ENCODE measurements at regions not wholly inside any gene's neighbourhood (a gene's known extent, or its start where the extent isn't known, plus 50 kb on each side); places are given as distances from the start of the nearest gene placed in this dataset.

GRCh38 chr20:56783826-56784225, 154.7 kb downstream of the TFAP2C start:
- TF ChIP-seq EP300 (IDR thresholded peaks at IDR 0.05; ENCODE audit: low read depth), result no peak
- TF ChIP-seq POLR2A (IDR thresholded peaks at IDR 0.05), result no peak
- TF ChIP-seq CTCF (IDR thresholded peaks at IDR 0.05), result no peak
- no peak for TF ChIP-seq POLR2AphosphoS5 (IDR thresholded peaks at IDR 0.05)
- Histone ChIP-seq H3K27ac (no peak overlapping the region), H3K9me3 (no peaks in the 10 kb centered on the region), H3K36me3 (no peaks in the 10 kb centered on the region), H3K4me1 (peaks cover 0 to 14% (median 0%) of the 10 kb centered on the region in 4 donors), H3K27me3 (no peaks in the 10 kb centered on the region), H3K4me3 (no peak overlapping the region)
- in situ Hi-C loops (cut with MboI; ENCODE audit: low pct_ligation_motif_present in 1 of 4, low pct_unique_long_range_greater_than_20kb in 1 of 4, low sequenced_read_pairs in 3 of 4), result no loop called here
- 65 to 70% methylated on average over 4 of the region's 4 CpGs for WGBS, 2 donors (ENCODE audit: low coverage in 1 of 2)
- intact Hi-C loops (cut with DNase I; ENCODE audit: low total_unique reads), result no loop called here
- no peak for DNase-seq

GRCh38 chr20:56786503-56786902, 157.4 kb downstream of the TFAP2C start:
- H3K4me1 ChIP-seq, result peaks cover 0 to 10% (median 0%) of the 10 kb centered on the region in 4 donors
- intact Hi-C loops (cut with DNase I; ENCODE audit: low total_unique reads), result loop anchor here (2.0 kb wide), 1 partner anchor 40 kb away; no protein-coding TSS in a partner anchor
- no peak overlapping the region for H3K4me3 ChIP-seq
- TF ChIP-seq EP300 (IDR thresholded peaks at IDR 0.05; ENCODE audit: low read depth), result peak; percentile 55
- TF ChIP-seq POLR2AphosphoS5 (IDR thresholded peaks at IDR 0.05), result peak; percentile 18 to 65 (median 48)
- TF ChIP-seq POLR2A (IDR thresholded peaks at IDR 0.05), result no peak
- TF ChIP-seq CTCF (IDR thresholded peaks at IDR 0.05), result no peak
- no peak for DNase-seq
- no peaks in the 10 kb centered on the region for H3K9me3 ChIP-seq
- in situ Hi-C loops (cut with MboI; ENCODE audit: low pct_ligation_motif_present in 1 of 4, low pct_unique_long_range_greater_than_20kb in 1 of 4, low sequenced_read_pairs in 3 of 4), result no loop called here
- no peaks in the 10 kb centered on the region for H3K27me3 ChIP-seq
- 58% methylated on average over 5 of the region's 5 CpGs; no CpG with 5 or more reads in 1 of the 2 donors for WGBS, 2 donors (ENCODE audit: low coverage in 1 of 2)
- no peaks in the 10 kb centered on the region for H3K36me3 ChIP-seq
- H3K27ac ChIP-seq, result peak overlapping the region; percentile 65 to 83 (median 76)

- in situ Hi-C loops (cut with MboI; ENCODE audit: low pct_ligation_motif_present in 1 of 4, low pct_unique_long_range_greater_than_20kb in 1 of 4, low sequenced_read_pairs in 3 of 4) (no loop called here), intact Hi-C loops (cut with DNase I; ENCODE audit: low total_unique reads) (no loop called here)
- H3K4me3 ChIP-seq, result no peak overlapping the region
- H3K9me3 ChIP-seq, result no peaks in the 10 kb centered on the region
- peaks cover 0 to 10% (median 0%) of the 10 kb centered on the region in 4 donors for H3K4me1 ChIP-seq
- H3K27me3 ChIP-seq, result no peaks in the 10 kb centered on the region
- no peaks in the 10 kb centered on the region for H3K36me3 ChIP-seq
- peak overlapping the region; percentile 65 to 83 (median 76) for H3K27ac ChIP-seq
- TF ChIP-seq CTCF (IDR thresholded peaks at IDR 0.05) (no peak), POLR2A (IDR thresholded peaks at IDR 0.05) (no peak), EP300 (IDR thresholded peaks at IDR 0.05; ENCODE audit: low read depth) (peak; percentile 63), POLR2AphosphoS5 (IDR thresholded peaks at IDR 0.05) (peak; percentile 29 to 68 (median 62))
- peak; percentile 17 for DNase-seq
- WGBS, 2 donors (ENCODE audit: low coverage in 1 of 2), result 54 to 60% methylated on average over 6 to 7 of the region's 7 CpGs
These were observed 159.1 kb downstream of the TFAP2C start for GRCh38 chr20:56788041-56788670.

GRCh38 chr20:56788671-56789610, 159.8 kb downstream of the TFAP2C start:
- DNase-seq, result no peak
- H3K27ac ChIP-seq, result peak overlapping the region; percentile 65 to 83 (median 76)
- no peaks in the 10 kb centered on the region for H3K9me3 ChIP-seq
- in situ Hi-C loops (cut with MboI; ENCODE audit: low pct_ligation_motif_present in 1 of 4, low pct_unique_long_range_greater_than_20kb in 1 of 4, low sequenced_read_pairs in 3 of 4), result no loop called here
- TF ChIP-seq CTCF (IDR thresholded peaks at IDR 0.05) (no peak), EP300 (IDR thresholded peaks at IDR 0.05; ENCODE audit: low read depth) (no peak), POLR2A (IDR thresholded peaks at IDR 0.05) (no peak), POLR2AphosphoS5 (IDR thresholded peaks at IDR 0.05) (no peak)
- 76 to 91% methylated on average over 3 to 6 of the region's 6 CpGs for WGBS, 2 donors (ENCODE audit: low coverage in 1 of 2)
- H3K4me1 ChIP-seq, result peaks cover 0 to 10% (median 0%) of the 10 kb centered on the region in 4 donors
- intact Hi-C loops (cut with DNase I; ENCODE audit: low total_unique reads), result no loop called here
- H3K36me3 ChIP-seq, result no peaks in the 10 kb centered on the region
- no peaks in the 10 kb centered on the region for H3K27me3 ChIP-seq
- no peak overlapping the region for H3K4me3 ChIP-seq
